Posterior vena cava (tissue), 2 donors: ENCODE measurements at regions not wholly inside any gene's neighbourhood (a gene's known extent, or its start where the extent isn't known, plus 50 kb on each side); places are given as distances from the start of the nearest gene placed in this dataset.

ENCODE experiments used
- DNase-seq: peaks from one replicate; pipeline ENCODE4 v3.0.0-alpha.2; 2020; ENCODE audit warnings: low spot score
- intact Hi-C, 2 donors: fragments of 100-400 bp; cut with DNase I; formaldehyde crosslinking; loops; one replicate each; pipeline versions ENCODE4 v1.14.1 to v1.14.2; 2022 to 2023
- donor health status: DM: yes; HTN: yes; CAD: no.
- donor health status: DM: yes; HTN: yes; CAD: no.

GRCh38 chr19:31497709-31498108 is 148.5 kb upstream of the TSHZ3 start:
- intact Hi-C loops = no loop called here
- DNase-seq = no peak

DNA sequence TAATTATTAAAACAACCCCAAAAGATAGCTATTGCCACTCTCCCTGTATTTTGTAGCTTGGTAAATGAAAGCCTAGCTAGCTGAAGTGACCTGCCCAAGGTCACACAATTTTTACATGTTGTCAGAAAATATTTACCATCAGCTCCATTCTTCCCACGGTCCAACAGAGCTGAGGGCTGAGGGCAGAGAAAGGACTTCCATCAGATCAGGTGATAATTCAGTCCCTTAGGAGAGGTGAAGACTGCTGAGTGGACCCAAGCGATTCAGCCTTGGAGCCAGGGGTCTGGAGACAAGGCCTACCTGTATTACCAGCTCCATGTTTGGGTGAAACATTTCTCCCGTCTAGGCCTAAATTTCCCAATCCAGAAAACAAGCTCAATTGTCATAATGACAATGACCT is 149.5 kb upstream of the TSHZ3 start:
- DNase-seq = no peak
- intact Hi-C loops = no loop called here

DNA sequence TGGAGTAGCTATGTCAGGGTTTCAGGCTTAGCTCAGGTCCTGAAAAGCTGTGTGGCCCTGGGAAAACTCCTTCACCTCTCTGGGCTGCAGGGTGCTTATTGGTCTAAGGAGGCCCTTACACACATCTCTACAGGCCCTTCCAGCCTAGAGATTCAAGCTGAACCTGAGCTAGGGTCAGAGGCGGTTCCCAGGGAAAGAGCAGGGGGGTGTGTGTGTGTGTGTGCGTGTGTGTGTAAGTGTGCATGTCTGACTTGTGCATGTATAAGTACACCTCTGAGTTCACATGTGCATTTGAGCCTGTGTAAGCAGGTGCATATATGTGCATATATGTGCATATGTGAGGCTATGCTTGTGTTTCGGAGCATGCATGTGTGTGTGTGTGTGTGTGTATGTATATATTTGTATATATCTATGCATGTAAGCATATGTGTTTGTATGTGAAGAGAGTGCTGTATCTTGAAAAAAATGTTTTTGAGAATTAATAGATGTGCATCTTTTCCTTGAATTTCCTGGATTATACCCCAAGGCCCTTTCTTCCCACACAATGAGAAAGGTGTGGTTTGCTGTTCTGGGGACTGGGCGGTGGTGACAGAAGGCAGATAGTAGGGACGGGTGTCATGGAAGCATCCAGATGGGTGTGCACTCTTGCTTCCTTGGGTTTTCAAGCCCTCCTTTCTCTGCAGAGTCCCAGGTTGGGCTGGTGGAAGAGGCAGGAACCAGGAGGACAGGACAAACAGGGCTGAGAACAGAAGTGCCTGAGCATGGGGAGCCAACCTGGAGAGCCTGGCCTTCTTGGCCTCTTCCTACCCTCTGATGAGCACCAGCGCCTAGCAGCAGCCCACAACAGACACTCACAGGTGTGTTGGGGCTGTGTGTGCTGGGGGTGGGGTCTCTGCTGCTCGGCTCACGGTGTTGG is 150.3 kb upstream of the TSHZ3 start:
- intact Hi-C loops = no loop called here
- no peak for DNase-seq

DNA sequence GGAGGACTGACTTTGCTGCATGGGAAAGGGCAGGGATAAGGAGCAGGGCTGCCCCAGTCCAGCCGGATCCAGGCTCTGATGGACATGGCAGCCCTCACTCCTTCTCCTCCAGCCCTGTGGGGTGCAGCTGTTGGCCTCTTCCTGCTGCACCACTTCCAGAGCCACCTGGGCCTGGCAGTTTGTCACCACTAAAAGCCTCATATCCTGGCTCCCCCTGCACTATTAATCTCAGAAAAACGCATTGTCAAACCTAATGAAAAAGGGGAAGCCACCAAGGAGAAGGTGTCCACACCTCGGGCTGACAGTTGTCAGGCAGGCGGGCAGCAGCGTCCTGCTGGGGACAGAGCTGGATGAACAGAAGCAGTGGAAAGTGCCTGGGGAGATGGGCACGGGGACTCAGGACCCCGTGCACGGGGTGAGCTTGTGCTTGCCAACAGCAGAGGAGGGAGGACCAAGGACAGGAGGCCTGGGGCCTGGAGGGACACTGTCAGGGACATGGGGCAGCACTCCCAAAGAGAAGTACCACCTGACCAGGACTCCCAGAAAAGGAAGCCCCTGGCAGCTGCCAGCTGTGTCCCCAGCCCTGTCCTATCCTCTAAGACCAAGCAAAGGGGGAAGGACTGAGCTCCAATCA is 151.1 kb upstream of the TSHZ3 start:
- DNase-seq = no peak
- intact Hi-C loops = no loop called here

- intact Hi-C loops = no loop called here
- DNase-seq = no peak
Observed at GRCh38 chr19:31500946-31501345, 151.7 kb upstream of the TSHZ3 start.

- intact Hi-C loops = no loop called here
- DNase-seq = no peak
Observed at GRCh38 chr19:31501427-31502195, 152.4 kb upstream of the TSHZ3 start.

GRCh38 chr19:31502536-31503170 is 153.4 kb upstream of the TSHZ3 start:
- intact Hi-C loops = no loop called here
- DNase-seq = no peak

- intact Hi-C loops = no loop called here
- DNase-seq = no peak
Observed at GRCh38 chr19:31503211-31503610, 154.0 kb upstream of the TSHZ3 start.

DNA sequence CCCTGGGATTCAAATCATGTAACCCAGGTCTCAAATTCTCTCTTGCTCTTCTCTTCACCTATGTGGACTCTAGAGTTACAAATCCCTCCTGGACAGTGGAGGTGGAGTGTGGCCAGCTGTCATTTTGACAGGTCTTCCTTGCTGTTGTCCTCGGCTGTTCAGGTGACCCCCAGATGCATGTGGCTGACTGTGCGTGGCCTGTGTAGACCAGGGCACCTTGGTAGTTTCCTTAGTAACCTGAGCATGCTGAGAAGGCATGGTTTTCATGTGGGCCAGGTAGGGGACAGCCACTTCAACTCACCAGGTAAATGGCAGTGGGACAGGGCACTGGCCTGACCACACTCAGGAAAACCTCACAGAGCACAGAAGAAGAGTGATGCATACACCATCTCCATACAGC is 155.0 kb upstream of the TSHZ3 start:
- no peak for DNase-seq
- intact Hi-C loops = no loop called here

GRCh38 chr19:31505596-31505910 is 156.3 kb upstream of the TSHZ3 start:
- no peak for DNase-seq
- intact Hi-C loops = no loop called here

- intact Hi-C loops = no loop called here
- DNase-seq = no peak
Observed at GRCh38 chr19:31506102-31506501, 156.9 kb upstream of the TSHZ3 start.

DNA sequence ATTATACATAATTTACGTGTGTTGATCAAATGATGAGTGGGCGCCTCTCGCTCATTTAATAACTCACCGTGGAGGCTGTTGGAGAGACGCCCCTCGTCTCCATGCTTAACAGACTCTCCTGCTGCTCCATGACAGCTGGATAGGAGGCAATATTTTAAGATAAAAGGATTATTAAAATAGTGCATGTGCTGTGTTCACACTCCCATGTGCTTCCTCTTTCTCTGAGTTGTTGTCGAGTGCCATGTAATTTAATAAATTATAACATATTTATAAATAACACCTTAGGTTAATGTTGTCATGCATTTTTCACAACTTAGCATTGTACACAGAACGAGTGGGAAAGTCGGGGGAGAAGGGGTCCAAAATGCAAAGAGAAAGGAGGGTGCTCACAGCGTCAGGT is 161.4 kb upstream of the TSHZ3 start:
- DNase-seq = no peak
- intact Hi-C loops = no loop called here

- intact Hi-C loops = no loop called here
- DNase-seq = no peak
Observed at GRCh38 chr19:31511098-31511497, 161.9 kb upstream of the TSHZ3 start.

- peak; percentile 11 for DNase-seq
- intact Hi-C loops = no loop called here
Observed at GRCh38 chr19:31511696-31512095, 162.5 kb upstream of the TSHZ3 start.

DNA sequence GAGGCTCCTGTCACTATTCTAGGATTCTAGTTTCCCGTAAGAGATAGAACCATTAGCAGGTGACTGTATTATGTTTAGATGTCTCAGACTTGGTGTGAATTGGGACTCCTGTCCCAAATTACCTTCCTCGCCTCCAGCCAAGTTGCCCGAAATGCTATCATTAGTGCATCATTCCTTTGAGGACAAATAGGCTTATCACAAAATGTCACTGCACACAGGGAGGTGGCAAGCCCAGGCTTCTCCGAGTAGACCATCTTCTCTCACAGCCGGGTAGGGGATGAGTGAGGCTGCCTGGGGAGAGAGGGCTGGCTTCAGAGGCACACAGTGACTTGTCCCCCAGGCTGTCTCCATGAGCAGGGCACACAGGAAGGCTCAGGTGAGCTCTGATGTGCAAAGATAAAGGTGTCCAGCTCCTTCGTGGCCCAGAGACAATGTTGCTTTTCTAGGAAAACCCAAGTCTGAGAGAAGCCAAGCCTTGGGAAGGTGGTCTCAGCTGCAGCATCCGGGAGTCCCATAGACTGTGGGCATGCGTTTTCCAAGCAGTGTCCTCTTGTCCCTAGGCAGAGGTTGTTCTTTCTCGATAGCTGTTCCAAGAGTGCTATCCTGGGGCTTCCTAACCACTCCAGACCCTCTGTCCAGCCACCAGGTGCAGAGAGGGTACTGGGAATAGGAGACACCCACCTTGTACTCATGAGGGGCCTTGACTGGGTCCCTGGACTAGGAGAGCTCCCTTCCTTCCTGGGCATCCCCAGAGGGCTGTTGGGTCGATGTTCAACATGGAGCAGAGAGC is 163.1 kb upstream of the TSHZ3 start:
- intact Hi-C loops = no loop called here
- DNase-seq = no peak

- intact Hi-C loops = no loop called here
- no peak for DNase-seq
Observed at GRCh38 chr19:31513841-31514240, 164.6 kb upstream of the TSHZ3 start.

DNA sequence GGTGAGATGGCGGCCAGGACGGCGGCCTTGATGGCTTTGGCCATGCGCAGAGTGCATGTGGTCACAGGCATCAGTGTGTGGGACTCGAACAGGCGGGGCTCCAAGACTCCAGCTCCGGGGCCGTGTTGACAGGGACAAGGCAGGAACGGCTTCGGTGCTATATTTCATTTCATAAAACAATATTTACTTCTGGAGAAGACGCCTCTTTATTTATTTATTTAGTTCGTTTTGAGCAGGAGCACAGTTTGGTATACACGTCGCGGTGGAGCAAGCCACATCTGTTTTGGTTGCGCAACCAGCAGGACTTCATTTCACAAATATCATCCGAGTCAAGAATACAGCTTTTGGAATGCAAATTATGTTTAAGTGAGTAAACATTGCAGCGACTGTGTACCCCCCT is 166.7 kb upstream of the TSHZ3 start:
- no peak for DNase-seq
- intact Hi-C loops = no loop called here

DNA sequence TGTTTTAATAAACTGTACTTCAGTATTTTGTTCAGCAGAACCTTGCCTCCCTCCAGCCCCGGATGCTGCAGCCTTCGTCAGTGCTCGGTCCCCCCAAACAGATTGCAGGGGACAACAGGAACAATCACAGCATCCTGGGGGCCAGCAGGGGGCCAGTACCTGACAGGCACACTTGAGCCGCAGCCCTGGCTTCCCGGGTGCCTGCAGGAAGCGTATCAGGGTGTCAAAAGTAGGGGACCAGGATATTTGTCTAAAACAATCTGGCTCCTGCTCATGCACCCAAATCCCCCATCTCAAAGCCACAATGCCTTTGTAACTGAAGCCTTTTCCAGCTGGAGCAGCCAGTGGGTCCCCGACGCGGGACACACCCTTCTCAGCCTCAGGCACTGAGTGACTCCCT is 167.5 kb upstream of the TSHZ3 start:
- intact Hi-C loops = no loop called here
- DNase-seq = no peak
